ENCODE measurements at regions not wholly inside any gene's neighbourhood (a gene's known extent, or its start where the extent isn't known, plus 50 kb on each side); places are given as distances from the start of the nearest gene placed in this dataset.
A peak's percentile ranks its signal among the peaks of the same experiment; 100 is the strongest.
"Not testable (repeated sequence)": the region's sequence is repeated elsewhere in the genome, so short reads cannot be mapped to it uniquely, and the experiment has no call there.

GRCh38 chr9:64772123-64772736 lies 512.8 kb downstream of the FOXD4L5 start:
- H3K27me3 ChIP-seq; H3K27ac ChIP-seq; H3K4me3 ChIP-seq (replicated peaks in 1 of 3); H3K4me1 ChIP-seq; H3K9me3 ChIP-seq; H3K36me3 ChIP-seq; intact Hi-C loops (cut with DNase I): not testable (repeated sequence)
- DNase-seq, result peak; percentile 1 to 5
- 5% methylated on average over 3 of the region's 4 CpGs; no CpG with 5 or more reads in 1 of the 2 donors for WGBS, 2 donors
- TF ChIP-seq CTCF (IDR thresholded peaks at IDR 0.05), result peak in 1 of 6 experiments; percentile 42
